ENCODE measurements at regions not wholly inside any gene's neighbourhood (a gene's known extent, or its start where the extent isn't known, plus 50 kb on each side); places are given as distances from the start of the nearest gene placed in this dataset.
"Not testable (repeated sequence)": the region's sequence is repeated elsewhere in the genome, so short reads cannot be mapped to it uniquely, and the experiment has no call there.

- TF ChIP-seq POLR2A (IDR thresholded peaks at IDR 0.05; ENCODE audit: low read depth, low read length) (no peak), TAF1 (IDR thresholded peaks at IDR 0.05; ENCODE audit: borderline replicate concordance, low read depth, low read length) (no peak), POLR2AphosphoS5 (IDR thresholded peaks at IDR 0.05; ENCODE audit: low read depth, low read length) (no peak)
- DNase-seq (ENCODE audit: insufficient read length) (no peak), FAIRE-seq (no peak)
Measured at GRCh38 chr18:43341014-43341413, 63.7 kb upstream of the SYT4 start.

GRCh38 chr18:43350176-43350575, 72.9 kb upstream of the SYT4 start:
- DNase-seq (ENCODE audit: insufficient read length) (no peak), FAIRE-seq (no peak)
- no peak for TF ChIP-seq POLR2A (IDR thresholded peaks at IDR 0.05; ENCODE audit: low read depth, low read length)
- no peak for TF ChIP-seq TAF1 (IDR thresholded peaks at IDR 0.05; ENCODE audit: borderline replicate concordance, low read depth, low read length)
- no peak for TF ChIP-seq POLR2AphosphoS5 (IDR thresholded peaks at IDR 0.05; ENCODE audit: low read depth, low read length)

GRCh38 chr18:43364535-43364934, 87.2 kb upstream of the SYT4 start:
- TF ChIP-seq TAF1 (IDR thresholded peaks at IDR 0.05; ENCODE audit: borderline replicate concordance, low read depth, low read length): no peak
- no peak for TF ChIP-seq POLR2AphosphoS5 (IDR thresholded peaks at IDR 0.05; ENCODE audit: low read depth, low read length)
- TF ChIP-seq POLR2A (IDR thresholded peaks at IDR 0.05; ENCODE audit: low read depth, low read length): no peak
- no peak for DNase-seq (ENCODE audit: insufficient read length)
- no peak for FAIRE-seq

GRCh38 chr18:43367895-43368294, 90.6 kb upstream of the SYT4 start:
- TF ChIP-seq POLR2AphosphoS5 (IDR thresholded peaks at IDR 0.05; ENCODE audit: low read depth, low read length): no peak
- TF ChIP-seq POLR2A (IDR thresholded peaks at IDR 0.05; ENCODE audit: low read depth, low read length): no peak
- no peak for TF ChIP-seq TAF1 (IDR thresholded peaks at IDR 0.05; ENCODE audit: borderline replicate concordance, low read depth, low read length)
- FAIRE-seq: no peak
- DNase-seq (ENCODE audit: insufficient read length): no peak

- FAIRE-seq; DNase-seq (ENCODE audit: insufficient read length): not testable (repeated sequence)
Measured at GRCh38 chr18:43369311-43369710, 92.0 kb upstream of the SYT4 start.

GRCh38 chr18:43372773-43373172, 95.5 kb upstream of the SYT4 start:
- DNase-seq (ENCODE audit: insufficient read length) (no peak), FAIRE-seq (no peak)
- TF ChIP-seq TAF1 (IDR thresholded peaks at IDR 0.05; ENCODE audit: borderline replicate concordance, low read depth, low read length): no peak

GRCh38 chr18:43380104-43380672, 102.9 kb upstream of the SYT4 start:
- DNase-seq (ENCODE audit: insufficient read length): no peak
- TF ChIP-seq POLR2AphosphoS5 (IDR thresholded peaks at IDR 0.05; ENCODE audit: low read depth, low read length): no peak
- TF ChIP-seq TAF1 (IDR thresholded peaks at IDR 0.05; ENCODE audit: borderline replicate concordance, low read depth, low read length): no peak
- TF ChIP-seq POLR2A (IDR thresholded peaks at IDR 0.05; ENCODE audit: low read depth, low read length): no peak
- no peak for FAIRE-seq

- FAIRE-seq (no peak), DNase-seq (ENCODE audit: insufficient read length) (no peak)
- TF ChIP-seq TAF1 (IDR thresholded peaks at IDR 0.05; ENCODE audit: borderline replicate concordance, low read depth, low read length) (no peak), POLR2AphosphoS5 (IDR thresholded peaks at IDR 0.05; ENCODE audit: low read depth, low read length) (no peak), POLR2A (IDR thresholded peaks at IDR 0.05; ENCODE audit: low read depth, low read length) (no peak)
Measured at GRCh38 chr18:43382641-43383403, 105.5 kb upstream of the SYT4 start.

GRCh38 chr18:43389163-43389562, 111.9 kb upstream of the SYT4 start:
- FAIRE-seq: no peak
- no peak for TF ChIP-seq TAF1 (IDR thresholded peaks at IDR 0.05; ENCODE audit: borderline replicate concordance, low read depth, low read length)
- no peak for TF ChIP-seq POLR2A (IDR thresholded peaks at IDR 0.05; ENCODE audit: low read depth, low read length)
- no peak for TF ChIP-seq POLR2AphosphoS5 (IDR thresholded peaks at IDR 0.05; ENCODE audit: low read depth, low read length)
- no peak for DNase-seq (ENCODE audit: insufficient read length)

- TF ChIP-seq POLR2A (IDR thresholded peaks at IDR 0.05; ENCODE audit: low read depth, low read length) (no peak), POLR2AphosphoS5 (IDR thresholded peaks at IDR 0.05; ENCODE audit: low read depth, low read length) (no peak)
- FAIRE-seq: no peak
- DNase-seq (ENCODE audit: insufficient read length): no peak
Measured at GRCh38 chr18:43392168-43392567, 114.9 kb upstream of the SYT4 start.

GRCh38 chr18:43393174-43393573, 115.9 kb upstream of the SYT4 start:
- TF ChIP-seq TAF1 (IDR thresholded peaks at IDR 0.05; ENCODE audit: borderline replicate concordance, low read depth, low read length) (no peak), POLR2AphosphoS5 (IDR thresholded peaks at IDR 0.05; ENCODE audit: low read depth, low read length) (no peak), POLR2A (IDR thresholded peaks at IDR 0.05; ENCODE audit: low read depth, low read length) (no peak)
- FAIRE-seq: no peak
- DNase-seq (ENCODE audit: insufficient read length): no peak

GRCh38 chr18:43396266-43396665, 119.0 kb upstream of the SYT4 start:
- TF ChIP-seq TAF1 (IDR thresholded peaks at IDR 0.05; ENCODE audit: borderline replicate concordance, low read depth, low read length) (no peak), POLR2AphosphoS5 (IDR thresholded peaks at IDR 0.05; ENCODE audit: low read depth, low read length) (no peak), POLR2A (IDR thresholded peaks at IDR 0.05; ENCODE audit: low read depth, low read length) (no peak)
- DNase-seq (ENCODE audit: insufficient read length): no peak
- no peak for FAIRE-seq
